ENCODE measurements at regions not wholly inside any gene's neighbourhood (a gene's known extent, or its start where the extent isn't known, plus 50 kb on each side); places are given as distances from the start of the nearest gene placed in this dataset.

DNA sequence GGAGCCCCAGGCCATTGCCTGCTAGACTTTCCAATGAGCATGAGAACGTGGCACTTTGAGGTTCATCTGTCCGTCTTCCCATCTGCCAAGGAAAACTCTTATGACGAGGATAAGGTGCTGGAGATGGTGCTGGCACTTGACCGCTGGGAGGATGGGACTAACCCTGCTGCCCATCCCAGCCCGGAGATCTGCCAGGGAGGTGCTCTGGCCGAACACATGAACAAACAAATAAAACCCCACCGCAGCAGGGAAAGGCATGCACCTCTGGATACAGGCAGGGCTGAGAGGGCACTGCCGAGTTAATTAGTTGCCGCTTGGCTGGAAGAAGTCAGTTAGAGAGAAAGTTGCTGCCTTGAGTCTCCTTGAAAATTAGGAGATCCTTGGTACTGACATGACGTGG, 308.4 kb downstream of the AJAP1 start:
- TF ChIP-seq, protein P1, sequence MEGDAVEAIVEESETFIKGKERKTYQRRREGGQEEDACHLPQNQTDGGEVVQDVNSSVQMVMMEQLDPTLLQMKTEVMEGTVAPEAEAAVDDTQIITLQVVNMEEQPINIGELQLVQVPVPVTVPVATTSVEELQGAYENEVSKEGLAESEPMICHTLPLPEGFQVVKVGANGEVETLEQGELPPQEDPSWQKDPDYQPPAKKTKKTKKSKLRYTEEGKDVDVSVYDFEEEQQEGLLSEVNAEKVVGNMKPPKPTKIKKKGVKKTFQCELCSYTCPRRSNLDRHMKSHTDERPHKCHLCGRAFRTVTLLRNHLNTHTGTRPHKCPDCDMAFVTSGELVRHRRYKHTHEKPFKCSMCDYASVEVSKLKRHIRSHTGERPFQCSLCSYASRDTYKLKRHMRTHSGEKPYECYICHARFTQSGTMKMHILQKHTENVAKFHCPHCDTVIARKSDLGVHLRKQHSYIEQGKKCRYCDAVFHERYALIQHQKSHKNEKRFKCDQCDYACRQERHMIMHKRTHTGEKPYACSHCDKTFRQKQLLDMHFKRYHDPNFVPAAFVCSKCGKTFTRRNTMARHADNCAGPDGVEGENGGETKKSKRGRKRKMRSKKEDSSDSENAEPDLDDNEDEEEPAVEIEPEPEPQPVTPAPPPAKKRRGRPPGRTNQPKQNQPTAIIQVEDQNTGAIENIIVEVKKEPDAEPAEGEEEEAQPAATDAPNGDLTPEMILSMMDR (IDR thresholded peaks at IDR 0.05 in 2 of 3, conservative IDR thresholded peaks at IDR 0.05 in 1 of 3; ENCODE audit: borderline replicate concordance in 1 of 3, insufficient read depth in 1 of 3, low read depth in 2 of 3, low read length in 2 of 3), result no peak
- TF ChIP-seq EGR1 (IDR thresholded peaks at IDR 0.05; ENCODE audit: low read depth) (no peak), POLR2AphosphoS5 (IDR thresholded peaks at IDR 0.05; ENCODE audit: low read depth, low read length) (no peak), ZFX (IDR thresholded peaks at IDR 0.05) (no peak), POLR2A (IDR thresholded peaks at IDR 0.05; ENCODE audit: borderline replicate concordance, extremely low read depth, insufficient read depth, insufficient read length) (no peak), SIN3A (IDR thresholded peaks at IDR 0.05; ENCODE audit: low read depth) (no peak), EZH2 (IDR thresholded peaks at IDR 0.05) (no peak), SP1 (IDR thresholded peaks at IDR 0.05; ENCODE audit: low read depth) (no peak), JUND (IDR thresholded peaks at IDR 0.05) (no peak)
- TF ChIP-seq, protein P2, sequence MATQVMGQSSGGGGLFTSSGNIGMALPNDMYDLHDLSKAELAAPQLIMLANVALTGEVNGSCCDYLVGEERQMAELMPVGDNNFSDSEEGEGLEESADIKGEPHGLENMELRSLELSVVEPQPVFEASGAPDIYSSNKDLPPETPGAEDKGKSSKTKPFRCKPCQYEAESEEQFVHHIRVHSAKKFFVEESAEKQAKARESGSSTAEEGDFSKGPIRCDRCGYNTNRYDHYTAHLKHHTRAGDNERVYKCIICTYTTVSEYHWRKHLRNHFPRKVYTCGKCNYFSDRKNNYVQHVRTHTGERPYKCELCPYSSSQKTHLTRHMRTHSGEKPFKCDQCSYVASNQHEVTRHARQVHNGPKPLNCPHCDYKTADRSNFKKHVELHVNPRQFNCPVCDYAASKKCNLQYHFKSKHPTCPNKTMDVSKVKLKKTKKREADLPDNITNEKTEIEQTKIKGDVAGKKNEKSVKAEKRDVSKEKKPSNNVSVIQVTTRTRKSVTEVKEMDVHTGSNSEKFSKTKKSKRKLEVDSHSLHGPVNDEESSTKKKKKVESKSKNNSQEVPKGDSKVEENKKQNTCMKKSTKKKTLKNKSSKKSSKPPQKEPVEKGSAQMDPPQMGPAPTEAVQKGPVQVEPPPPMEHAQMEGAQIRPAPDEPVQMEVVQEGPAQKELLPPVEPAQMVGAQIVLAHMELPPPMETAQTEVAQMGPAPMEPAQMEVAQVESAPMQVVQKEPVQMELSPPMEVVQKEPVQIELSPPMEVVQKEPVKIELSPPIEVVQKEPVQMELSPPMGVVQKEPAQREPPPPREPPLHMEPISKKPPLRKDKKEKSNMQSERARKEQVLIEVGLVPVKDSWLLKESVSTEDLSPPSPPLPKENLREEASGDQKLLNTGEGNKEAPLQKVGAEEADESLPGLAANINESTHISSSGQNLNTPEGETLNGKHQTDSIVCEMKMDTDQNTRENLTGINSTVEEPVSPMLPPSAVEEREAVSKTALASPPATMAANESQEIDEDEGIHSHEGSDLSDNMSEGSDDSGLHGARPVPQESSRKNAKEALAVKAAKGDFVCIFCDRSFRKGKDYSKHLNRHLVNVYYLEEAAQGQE (IDR thresholded peaks at IDR 0.05; ENCODE audit: low read depth), result no peak

Measured in HCT116 (cell line).